Midbrain (tissue), 1 donor: ENCODE measurements at regions not wholly inside any gene's neighbourhood (a gene's known extent, or its start where the extent isn't known, plus 50 kb on each side); places are given as distances from the start of the nearest gene placed in this dataset.
A peak's percentile ranks its signal among the peaks of the same experiment; 100 is the strongest.
"Not testable (repeated sequence)": the region's sequence is repeated elsewhere in the genome, so short reads cannot be mapped to it uniquely, and the experiment has no call there.

Experiments used
- DNase-seq: peaks from one replicate; lab custom pipeline; 2025; lab: John Stamatoyannopoulos, UW

DNA sequence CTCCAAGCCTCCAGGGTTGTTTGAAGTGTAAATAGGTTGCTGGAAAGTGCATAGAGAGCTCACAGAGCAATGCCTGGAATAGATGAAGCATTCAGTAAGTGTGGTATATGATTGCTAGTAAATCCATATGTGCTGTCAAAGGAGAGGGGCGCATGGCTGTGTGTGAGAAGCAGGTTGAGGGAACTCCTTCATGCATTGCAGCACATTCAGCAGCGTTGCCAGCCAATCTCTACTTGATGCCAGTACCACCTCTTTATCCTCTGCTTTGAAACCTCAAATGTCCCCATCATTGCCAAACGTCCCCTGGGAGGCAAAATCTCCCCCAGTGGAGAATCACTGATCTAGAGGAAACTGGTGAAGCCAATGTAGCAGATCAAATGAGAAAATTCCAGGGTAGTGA, 82.7 kb upstream of the RALGAPA2 start:
- no peak for DNase-seq

DNA sequence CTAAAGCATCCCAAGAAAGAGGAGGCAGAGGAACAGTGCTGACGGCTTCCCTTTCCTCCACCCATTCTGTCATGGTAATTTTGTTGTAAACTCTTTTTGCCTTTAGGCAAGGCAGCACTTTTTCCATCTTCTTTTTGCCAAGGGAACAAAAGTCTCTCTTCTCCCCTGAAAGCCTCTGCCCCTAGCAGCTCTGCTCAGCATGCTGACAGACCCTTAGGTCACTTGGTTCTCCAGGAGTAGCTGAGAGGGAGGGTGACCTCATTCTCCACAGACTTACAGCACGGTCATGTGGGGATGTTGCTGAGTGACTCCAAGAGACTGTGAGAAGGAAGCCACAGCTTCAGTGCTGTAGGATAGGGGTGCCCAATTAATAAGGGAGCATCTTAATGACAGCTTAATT, 81.1 kb upstream of the RALGAPA2 start:
- no peak for DNase-seq

DNA sequence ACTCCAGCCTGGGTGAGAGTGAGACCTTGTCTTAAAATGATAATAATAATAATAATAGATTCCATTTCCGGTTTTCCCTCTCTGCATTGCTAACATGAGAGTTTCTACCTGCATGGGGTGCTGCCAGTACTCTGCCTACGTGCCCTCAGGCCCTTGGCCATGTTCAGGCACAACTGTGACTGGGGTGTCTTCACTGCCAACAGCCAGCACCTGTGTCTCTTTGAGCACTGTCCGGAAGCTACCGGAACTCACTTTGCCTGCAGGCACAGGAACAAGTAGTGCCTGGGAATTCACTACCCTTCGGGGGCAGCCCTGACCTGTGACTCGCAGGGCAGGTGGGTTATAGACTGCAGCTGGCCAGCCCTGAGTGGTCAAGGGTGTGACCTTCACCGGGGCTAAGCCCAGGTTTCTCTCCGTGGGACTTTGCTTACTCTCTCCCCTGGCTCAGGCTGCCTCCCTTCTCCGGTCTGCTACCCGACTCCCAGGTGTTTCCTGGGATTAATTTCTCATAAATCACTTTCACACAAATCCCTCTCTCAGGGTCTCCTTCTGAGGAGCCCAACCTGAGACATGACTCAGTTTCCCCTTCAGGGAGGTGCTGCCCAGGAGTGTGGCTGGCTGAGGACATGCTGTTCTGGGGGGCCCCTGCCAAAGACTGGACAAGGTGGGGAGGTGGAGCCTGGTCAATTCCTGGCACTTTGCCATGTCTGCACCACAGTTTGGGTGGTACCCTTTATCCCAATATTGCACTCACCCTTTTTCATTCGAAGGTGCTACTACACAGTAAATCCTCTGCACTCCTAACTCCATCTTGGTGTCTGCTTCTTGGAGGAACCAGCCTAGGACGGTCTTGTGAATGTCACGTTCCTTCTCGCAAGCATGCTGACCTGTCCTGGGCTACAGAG, 79.5 kb upstream of the RALGAPA2 start:
- DNase-seq, result no peak

DNA sequence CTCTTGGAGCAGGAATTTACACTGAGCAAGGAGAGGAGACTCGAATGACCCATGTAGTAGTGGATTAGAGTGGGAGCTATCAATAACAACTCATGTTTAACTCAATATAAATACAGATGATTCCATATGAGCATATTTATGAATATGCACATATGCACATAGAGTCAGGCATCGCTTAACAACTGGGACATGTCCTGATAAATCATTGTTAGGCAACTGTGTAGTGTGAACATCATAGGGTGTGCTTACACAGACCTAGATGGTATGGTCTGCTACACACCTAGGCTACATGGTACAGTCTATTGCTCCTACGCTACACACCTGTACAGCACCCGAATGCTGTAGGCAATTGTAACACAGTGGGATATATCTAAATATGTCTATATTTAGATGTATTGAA, 75.9 kb upstream of the RALGAPA2 start:
- DNase-seq, result no peak

DNA sequence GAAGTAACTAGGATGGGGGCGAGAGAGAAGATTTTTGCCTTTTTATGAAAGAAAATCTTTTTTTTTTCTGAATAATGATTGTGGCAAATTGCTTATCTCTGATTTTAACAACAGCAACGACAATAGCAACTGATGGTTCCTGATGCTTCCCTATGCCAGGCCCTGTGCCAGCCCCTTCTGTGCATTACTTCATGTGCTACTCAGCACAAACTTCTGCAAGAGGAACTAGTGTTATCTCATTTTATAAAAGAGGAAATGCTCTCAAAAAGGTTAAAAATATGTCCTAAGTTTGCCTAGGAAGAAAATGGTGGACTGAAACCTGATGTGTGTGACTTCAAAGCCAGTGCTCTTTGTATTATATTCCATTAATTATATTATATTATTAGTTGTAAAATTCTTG, 74.0 kb upstream of the RALGAPA2 start:
- DNase-seq, result no peak

DNA sequence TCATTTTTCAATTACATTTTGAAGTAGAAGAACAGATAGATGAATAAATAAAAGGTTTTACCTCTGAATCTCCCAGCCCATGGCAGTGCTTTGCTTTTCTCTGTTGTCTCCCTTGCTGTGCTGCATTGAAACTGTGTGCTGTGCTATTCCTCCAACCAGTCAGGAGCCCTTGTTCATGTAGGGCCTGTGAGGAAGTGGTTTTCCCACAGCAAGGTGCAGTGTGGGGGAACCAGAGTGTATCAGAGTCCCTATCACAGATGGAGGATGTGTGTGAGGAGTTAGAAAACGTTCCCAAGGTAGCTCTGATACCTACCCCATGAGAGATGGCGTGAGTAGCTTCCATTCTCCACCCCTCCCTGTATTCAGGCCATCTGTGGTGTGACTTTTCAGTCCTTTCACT, 72.8 kb upstream of the RALGAPA2 start:
- no peak for DNase-seq

DNA sequence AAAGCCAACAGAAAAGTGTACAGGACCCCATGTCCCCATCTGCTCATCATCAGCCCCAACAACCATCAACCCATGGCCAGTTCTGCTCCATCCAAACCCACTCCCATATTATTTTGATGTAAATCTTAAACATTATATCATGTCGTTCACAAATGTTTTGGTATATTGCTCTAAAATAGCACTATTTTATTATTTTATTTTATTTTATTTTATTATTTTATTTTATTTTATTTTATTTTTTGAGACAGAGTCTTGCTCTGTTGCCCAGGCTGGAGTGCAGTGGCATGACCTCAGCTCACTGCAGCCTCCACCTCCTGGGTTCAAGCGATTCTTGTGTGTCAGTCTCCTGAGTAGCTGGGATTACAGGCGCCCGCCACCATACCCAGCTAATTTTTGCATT, 72.0 kb upstream of the RALGAPA2 start:
- not testable (repeated sequence) for DNase-seq

DNA sequence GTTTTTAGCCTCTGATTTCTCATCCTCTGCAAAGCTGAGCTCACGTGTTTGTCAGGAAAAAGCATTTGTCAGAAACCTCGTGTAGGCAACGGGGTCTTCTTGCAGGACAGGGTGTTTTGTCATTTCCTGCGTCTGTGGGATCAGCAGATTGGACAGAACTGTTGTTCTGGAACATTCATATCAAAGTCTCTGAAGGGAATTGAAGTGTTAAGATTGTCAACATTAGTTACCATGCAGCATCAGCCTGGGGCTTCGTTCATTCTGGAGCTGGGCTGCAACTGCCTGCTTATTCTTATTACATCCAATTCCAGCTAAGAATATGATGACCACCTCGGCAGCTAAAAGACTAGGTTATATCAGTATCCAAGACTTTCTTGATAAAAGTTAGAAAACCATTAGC, 71.0 kb upstream of the RALGAPA2 start:
- no peak for DNase-seq

DNA sequence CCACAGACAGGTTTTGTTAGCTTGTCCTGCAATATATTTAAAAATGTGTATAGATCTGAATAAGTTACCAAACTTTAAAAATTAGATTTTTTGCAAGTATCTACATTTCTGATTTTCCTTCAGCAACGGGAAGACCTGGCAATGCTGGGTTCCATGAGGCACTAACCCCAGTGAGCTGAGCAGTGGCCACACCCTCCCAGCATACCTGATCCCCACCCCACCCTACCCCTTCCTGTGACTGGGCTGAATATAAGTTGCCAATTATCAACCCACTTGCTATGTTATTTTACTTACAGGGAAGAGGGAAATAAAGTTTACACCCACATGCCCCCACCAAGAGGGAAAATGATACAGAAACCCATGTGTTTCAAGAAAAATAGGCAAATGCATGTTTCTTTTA, 70.3 kb upstream of the RALGAPA2 start:
- no peak for DNase-seq

DNA sequence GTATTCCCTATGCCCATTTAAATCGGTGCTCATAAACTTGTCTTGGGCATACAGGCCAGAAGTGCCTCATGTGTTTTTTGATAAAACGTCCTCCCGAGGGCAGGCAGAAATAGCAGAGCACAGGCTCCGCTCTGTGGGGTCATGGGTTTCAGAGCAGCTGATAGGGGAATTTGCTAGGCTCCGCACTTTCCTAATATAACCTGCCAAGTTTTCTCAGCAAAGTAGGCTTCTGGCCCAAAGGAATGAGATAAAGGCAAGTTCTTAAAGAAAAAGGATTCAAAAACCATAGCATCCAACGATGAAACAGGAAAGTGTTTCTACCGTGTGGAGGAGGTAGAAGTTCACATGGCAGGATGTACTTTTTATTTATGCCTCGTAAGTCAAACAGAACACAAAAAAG, 69.8 kb upstream of the RALGAPA2 start:
- DNase-seq, result peak; percentile 10

DNA sequence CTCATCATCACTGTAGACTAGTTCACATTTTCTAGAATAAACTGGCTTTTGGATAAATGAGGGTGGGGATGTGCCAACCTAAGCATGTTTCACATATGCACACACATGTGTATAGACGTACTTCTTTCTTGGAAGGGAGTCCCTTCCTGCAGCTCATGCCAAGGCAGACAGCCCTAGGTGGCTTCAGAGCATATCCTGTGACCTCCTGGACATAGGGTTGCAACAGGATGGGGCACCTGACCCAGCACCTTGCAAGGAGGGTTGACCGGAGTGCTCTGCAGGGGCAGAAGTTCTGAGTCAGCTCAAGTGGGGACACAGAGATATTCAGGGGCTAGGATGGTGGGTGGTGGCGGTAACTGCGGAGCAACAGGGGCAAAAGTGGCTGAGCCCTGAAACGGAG, 68.6 kb upstream of the RALGAPA2 start:
- no peak for DNase-seq

DNA sequence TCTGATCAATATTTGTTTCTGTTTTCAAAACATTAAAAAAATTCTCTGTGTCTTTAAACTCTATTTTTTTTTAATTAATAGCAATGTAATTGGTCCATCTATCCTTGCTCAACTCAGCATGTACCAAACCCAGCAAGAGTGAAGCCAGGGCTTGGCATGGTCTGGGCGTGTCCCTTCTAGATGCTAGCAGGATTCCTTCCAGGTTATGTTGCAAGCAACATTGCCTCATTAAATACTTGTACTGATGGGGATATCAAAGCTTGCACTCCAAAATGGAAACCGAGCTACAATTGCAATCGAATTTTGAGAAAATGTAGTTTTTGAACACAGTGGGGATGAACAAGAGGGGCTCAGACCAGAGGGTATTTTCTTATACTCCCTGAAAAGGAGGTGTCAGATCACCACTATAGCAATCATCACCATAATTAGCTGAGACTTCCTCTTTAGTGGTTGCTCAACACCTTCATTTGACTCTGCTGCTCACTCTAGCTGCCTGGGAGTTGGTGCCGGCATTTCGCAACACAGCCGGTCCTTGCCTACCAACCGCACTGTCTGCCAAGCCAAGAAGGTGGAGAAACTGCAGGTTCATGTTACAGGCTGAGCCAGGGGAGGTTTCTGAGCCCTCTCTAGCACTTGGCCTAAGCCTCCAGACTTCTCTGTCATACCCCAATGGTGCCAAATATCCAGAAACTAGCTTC, 67.8 kb upstream of the RALGAPA2 start:
- peak; percentile 13 for DNase-seq

DNA sequence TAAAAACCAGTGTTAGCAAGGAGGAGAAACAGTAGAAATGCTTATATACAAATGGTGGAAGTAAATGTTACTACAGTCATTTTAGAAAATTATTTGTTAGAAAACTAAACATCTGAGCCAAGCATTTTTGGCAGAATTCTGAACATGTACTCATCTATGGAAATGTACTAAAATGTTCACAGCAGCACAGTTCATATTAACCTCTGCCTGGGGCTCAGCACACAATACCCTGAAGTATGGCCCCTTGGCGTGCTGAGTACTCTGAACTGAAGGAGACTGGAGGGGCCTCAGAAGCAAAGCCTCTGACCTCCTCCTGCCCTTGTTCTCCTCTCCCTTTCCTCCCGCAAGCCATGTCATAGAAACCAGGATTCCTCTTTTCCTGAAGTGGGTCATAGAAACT, 66.2 kb upstream of the RALGAPA2 start:
- no peak for DNase-seq

DNA sequence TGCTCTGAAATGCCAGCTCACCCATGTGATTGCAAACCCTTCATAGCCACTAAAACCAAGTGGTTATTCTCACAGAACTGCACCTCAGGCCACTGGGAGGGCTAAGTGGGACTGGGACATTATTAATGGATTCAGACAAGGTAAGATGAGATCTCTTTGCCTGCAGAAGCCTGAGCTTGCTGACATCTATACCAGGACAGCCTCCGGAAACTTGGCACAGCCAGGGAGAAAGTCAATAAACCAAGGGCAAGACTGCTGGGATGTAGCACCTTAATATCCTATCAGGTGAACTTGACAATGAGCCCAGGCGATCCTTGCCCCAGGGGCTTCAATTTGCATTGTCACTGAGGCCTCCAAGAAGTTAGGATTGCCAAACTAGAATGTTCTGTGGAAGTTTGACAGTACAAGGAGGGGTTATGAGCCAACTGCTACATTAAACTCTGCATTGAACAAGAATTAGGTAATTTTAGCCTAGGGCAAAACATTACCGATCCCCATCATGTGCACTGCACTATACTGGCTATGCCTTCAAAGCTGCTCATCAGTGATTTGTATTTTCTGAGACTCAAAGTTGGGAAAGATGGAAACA, 60.1 kb upstream of the RALGAPA2 start:
- no peak for DNase-seq

DNA sequence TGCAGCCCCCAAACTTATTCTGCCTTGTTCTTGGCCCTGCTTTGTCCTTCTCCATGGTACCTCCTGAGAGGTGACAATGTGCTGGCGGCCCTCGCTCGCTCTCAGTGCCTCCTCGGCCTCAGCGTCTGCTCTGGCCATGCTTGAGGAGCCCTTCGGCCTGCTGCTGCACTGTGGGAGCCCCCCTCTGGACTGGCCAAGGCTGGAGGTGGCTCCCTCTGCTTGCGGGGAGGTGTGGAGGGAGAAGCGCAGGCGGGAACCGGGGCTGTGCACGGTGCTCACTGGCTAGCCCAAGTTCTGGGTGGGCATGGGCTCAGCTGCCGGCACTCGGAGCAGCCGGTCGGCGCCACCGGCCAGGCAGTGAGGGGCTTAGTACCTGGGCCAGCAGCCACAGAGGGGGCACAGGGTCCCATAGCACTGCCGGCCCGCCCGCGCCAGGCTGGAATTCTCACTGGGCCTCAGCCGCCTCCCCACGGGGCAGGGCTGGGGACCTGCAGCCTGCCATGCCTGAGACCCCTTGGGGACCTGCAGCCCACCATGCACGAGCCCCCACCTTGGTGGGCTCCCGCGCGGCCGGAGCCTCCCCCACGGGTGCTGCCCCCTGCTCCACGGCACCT, 55.9 kb upstream of the RALGAPA2 start:
- DNase-seq, result no peak

DNA sequence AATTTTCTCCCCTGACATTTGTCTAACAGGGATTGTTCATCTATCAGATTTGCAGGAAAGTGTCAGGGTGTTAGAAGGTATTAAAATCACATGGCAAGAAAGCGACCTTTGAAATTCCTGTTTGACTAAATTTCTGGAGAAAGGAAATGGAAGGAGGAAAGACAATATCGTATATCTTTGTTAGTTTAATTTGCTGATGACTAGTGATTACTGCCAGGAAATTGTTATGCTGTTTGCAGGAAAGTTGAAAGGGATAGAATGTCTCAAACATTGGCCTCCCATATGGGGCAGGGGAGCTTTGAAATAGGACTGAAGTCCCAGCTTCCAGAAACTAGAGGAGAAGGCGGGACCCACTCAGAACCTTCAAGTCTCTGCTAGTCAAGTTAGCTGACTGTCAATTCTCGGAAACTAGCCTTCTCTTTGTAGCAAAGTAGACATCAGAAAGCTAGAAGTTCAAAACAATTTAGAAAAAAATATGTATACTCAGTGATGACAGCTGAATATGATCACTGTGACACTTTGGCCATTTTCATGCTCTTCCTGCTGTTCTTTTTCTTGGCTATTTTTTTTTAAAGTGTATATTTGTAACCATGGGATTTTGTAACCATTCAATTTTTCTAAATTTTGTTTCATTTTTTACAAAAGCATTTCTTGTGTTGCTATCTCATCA, 53.4 kb upstream of the RALGAPA2 start:
- no peak for DNase-seq

DNA sequence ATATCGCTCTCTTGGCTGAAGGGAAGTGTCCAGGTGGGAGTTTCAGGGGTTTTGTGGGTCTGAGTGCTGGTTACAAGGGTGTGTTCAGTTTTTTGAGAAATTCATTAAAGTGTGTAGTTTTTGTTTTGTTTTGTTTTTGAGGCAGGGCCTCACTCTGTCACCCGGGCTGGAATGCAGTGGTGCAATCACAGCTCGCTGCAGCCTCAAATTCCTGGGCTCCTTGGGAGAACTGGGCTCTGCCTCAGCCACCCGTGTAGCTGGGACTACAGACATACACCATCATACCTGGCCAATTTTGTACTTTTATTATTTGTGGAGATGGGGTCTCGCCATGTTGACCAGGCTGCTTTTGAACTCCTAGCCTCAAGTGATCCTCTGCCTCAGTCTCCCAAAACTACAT, 51.2 kb upstream of the RALGAPA2 start:
- DNase-seq, result no peak
